GM12891 (cell line): ENCODE measurements at regions not wholly inside any gene's neighbourhood (a gene's known extent, or its start where the extent isn't known, plus 50 kb on each side); places are given as distances from the start of the nearest gene placed in this dataset.
"Not testable (repeated sequence)": the region's sequence is repeated elsewhere in the genome, so short reads cannot be mapped to it uniquely, and the experiment has no call there.

Source experiments
- DNase-seq: peaks from one replicate; pipeline ENCODE4 v3.0.0; 2011; ENCODE audit warnings: low spot score; ENCODE audit not compliant: insufficient read length
- FAIRE-seq: peaks from 2 replicates; lab custom pipeline; 2011; peaks lifted over from hg19 to GRCh38; lab: Jason Lieb, UNC
- PAX5 ChIP-seq: IDR thresholded peaks from 2 replicates; pipeline ENCODE4 v1.6.1; 2011; ENCODE audit warnings: low read length, moderate library complexity, mild to moderate bottlenecking; ENCODE audit not compliant: insufficient read depth, severe bottlenecking
- POLR2A ChIP-seq: IDR thresholded peaks from 2 replicates; pipeline ENCODE4 v1.6.1; 2011; ENCODE audit warnings: low read depth, low read length, control low read depth
- POLR2AphosphoS5 ChIP-seq: IDR thresholded peaks from 2 replicates; pipeline ENCODE4 v1.6.1; 2011; ENCODE audit warnings: low read depth, low read length, control low read depth
- POU2F2 ChIP-seq: IDR thresholded peaks from 2 replicates; pipeline ENCODE4 v1.6.1; 2011; ENCODE audit warnings: low read depth, mild to moderate bottlenecking, control low read depth, low read length, moderate library complexity
- SPI1 ChIP-seq: IDR thresholded peaks from 2 replicates; pipeline ENCODE4 v1.6.1; 2011; ENCODE audit warnings: low read depth, low read length, control low read depth
- TAF1 ChIP-seq: IDR thresholded peaks from 2 replicates; pipeline ENCODE4 v1.6.1; 2011; ENCODE audit warnings: low read depth, low read length, control low read depth

DNA sequence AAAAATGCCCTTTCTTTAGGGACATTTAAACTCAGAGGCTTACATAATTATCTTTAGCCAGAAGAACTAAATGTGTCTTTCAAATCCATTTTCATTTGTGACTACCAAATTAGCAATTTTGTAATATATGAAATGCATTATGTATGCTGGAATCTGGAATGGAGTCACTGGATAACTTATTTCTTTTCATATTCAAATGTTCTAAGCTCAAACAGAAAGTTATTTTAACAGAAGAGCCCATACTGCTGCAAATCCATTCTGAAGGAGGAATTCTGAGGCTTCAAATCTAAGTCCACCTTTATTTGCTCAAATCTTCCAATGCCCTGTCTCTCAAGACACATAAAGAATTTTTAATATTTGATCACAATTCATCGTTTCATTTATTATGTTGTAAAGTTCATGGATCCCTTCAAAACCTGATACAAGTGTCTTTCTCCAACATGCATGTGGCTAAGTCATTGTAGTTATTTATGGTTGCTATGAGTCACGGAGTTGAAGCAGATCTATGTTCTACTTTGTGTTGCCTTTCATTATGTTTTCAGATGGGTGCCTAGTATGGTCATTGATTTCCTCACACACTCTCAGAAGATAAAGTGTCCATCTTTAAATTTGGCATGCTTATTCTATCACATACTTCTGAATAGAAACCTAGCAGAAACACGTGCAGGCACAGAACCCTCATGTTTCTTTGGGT is 214.8 kb upstream of the GCFC2 start:
- DNase-seq = no peak
- TF ChIP-seq POLR2AphosphoS5 (no peak), POLR2A (no peak)
- no peak for FAIRE-seq

- FAIRE-seq (no peak), DNase-seq (no peak)
- TF ChIP-seq POU2F2 (no peak), POLR2A (no peak)
Observed at GRCh38 chr2:75922191-75922590, 211.5 kb upstream of the GCFC2 start.

GRCh38 chr2:75920859-75921551 is 210.3 kb upstream of the GCFC2 start:
- FAIRE-seq (no peak), DNase-seq (no peak)
- TF ChIP-seq SPI1 (no peak), POLR2AphosphoS5 (no peak), POU2F2 (no peak), PAX5 (no peak), TAF1 (no peak), POLR2A (no peak)

DNA sequence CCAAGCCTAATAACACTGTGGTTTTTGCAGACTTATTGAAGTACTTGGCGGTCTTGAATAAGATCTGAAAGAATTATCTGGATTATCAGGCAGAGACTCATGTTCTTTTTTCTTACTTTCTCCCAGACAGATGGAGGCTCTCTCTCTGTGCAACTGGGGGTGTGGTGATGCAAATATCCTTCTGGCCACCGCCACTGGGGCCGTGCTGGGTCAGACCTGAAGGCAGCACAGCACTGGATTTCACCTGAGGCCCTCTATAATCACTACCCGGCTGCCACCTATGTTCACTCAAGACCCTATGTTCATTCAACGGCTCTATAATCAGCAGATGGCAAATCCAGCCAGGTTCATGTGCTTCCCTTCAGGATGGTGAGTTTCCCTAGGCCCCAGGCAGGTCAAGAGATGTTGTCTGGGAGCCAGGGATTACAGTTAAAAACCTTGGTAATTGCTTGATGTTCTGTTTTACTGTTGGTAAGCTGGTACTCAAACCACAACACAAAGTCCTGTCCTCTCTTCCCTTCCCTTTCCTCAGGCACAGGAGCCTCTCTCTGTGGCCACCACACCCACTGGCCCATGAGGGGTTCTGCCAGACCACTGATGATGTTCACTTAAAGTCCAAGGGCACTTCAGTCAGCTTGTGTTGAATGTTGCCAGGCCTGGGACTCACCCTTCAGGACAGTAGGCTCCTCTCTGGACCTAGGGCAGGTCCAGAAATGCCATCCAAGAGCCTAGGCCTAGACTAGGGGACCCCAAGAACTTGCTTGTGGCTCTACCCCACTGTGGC is 205.3 kb upstream of the GCFC2 start:
- no peak for TF ChIP-seq POLR2A
- no peak for TF ChIP-seq PAX5
- no peak for TF ChIP-seq SPI1
- TF ChIP-seq POLR2AphosphoS5 = no peak
- TF ChIP-seq POU2F2 = no peak
- no peak for TF ChIP-seq TAF1
- FAIRE-seq = no peak
- no peak for DNase-seq

- peak; percentile 12 for DNase-seq
- TF ChIP-seq POU2F2 (no peak), SPI1 (peak; percentile 81)
- FAIRE-seq = peak; percentile 56
Observed at GRCh38 chr2:75896779-75897366, 186.2 kb upstream of the GCFC2 start.

DNA sequence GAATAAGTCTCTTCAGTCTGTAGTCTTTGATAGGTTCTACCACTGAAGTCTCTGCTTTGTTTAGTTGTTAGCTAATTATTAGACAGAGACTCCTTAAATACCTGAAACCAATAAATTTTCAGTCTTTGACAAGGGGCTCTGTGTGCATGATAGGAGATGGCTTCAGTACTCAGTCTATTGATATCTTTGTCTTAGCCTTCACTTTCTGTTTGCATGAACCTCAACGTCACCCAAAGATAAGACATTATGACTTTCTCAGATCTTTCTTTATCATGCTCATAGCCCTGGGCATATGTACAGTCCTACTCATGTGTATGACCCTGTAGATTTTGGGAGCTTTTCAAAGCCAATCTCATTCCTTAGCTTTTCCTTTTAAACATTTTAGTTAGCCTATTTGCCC is 183.5 kb upstream of the GCFC2 start:
- FAIRE-seq (no peak), DNase-seq (no peak)
- TF ChIP-seq PAX5 (no peak), SPI1 (no peak)

- TF ChIP-seq POLR2AphosphoS5 (no peak), PAX5 (no peak), POLR2A (no peak), POU2F2 (no peak), TAF1 (no peak), SPI1 (no peak)
- FAIRE-seq (no peak), DNase-seq (no peak)
Observed at GRCh38 chr2:75892490-75892889, 181.8 kb upstream of the GCFC2 start.

GRCh38 chr2:75882530-75882929 is 171.8 kb upstream of the GCFC2 start:
- TF ChIP-seq POLR2A = no peak
- no peak for TF ChIP-seq POLR2AphosphoS5
- TF ChIP-seq POU2F2 = no peak
- FAIRE-seq (no peak), DNase-seq (no peak)

DNA sequence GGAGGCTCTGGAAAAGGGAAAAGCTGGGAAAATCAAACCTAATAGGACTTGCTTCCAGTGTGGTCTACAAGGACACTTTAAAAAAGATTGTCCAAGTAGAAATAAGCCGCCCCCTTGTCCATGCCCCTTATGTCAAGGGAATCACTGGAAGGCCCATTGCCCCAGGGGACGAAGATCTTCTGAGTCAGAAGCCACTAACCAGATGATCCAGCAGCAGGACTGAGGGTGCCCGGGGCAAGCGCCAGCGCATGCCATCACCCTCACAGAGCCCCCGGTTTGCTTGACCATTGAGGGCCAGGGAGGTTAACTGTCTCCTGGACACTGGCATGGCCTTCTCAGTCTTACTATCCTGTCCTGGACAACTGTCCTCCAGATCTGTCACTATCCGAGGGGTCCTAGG is 164.9 kb upstream of the GCFC2 start:
- not testable (repeated sequence) for FAIRE-seq, DNase-seq

GRCh38 chr2:75871762-75872614 is 161.3 kb upstream of the GCFC2 start:
- not testable (repeated sequence) for FAIRE-seq, DNase-seq
